ENCODE measurements at regions not wholly inside any gene's neighbourhood (a gene's known extent, or its start where the extent isn't known, plus 50 kb on each side); places are given as distances from the start of the nearest gene placed in this dataset.

GRCh38 chr17:72514321-72514861 lies 393.6 kb downstream of the SOX9 start:
- no peak for ATAC-seq
- Histone ChIP-seq H3K4me3 (no peak overlapping the region), H3K27ac (no peak overlapping the region), H3K27me3 (no peaks in the 10 kb centered on the region), H3K9me3 (no peaks in the 10 kb centered on the region), H3K36me3 (no peaks in the 10 kb centered on the region), H3K4me1 (peaks cover 5% of the 10 kb centered on the region)
- TF ChIP-seq, protein P1, sequence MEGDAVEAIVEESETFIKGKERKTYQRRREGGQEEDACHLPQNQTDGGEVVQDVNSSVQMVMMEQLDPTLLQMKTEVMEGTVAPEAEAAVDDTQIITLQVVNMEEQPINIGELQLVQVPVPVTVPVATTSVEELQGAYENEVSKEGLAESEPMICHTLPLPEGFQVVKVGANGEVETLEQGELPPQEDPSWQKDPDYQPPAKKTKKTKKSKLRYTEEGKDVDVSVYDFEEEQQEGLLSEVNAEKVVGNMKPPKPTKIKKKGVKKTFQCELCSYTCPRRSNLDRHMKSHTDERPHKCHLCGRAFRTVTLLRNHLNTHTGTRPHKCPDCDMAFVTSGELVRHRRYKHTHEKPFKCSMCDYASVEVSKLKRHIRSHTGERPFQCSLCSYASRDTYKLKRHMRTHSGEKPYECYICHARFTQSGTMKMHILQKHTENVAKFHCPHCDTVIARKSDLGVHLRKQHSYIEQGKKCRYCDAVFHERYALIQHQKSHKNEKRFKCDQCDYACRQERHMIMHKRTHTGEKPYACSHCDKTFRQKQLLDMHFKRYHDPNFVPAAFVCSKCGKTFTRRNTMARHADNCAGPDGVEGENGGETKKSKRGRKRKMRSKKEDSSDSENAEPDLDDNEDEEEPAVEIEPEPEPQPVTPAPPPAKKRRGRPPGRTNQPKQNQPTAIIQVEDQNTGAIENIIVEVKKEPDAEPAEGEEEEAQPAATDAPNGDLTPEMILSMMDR (IDR thresholded peaks at IDR 0.05): no peak
- no peak for DNase-seq
- intact Hi-C loops (cut with DNase I): no loop called here

GRCh38 chr17:72514891-72515290 lies 394.1 kb downstream of the SOX9 start:
- TF ChIP-seq, protein P1 (IDR thresholded peaks at IDR 0.05): no peak
- Histone ChIP-seq H3K4me3 (no peak overlapping the region), H3K27me3 (no peaks in the 10 kb centered on the region), H3K4me1 (peaks cover 5% of the 10 kb centered on the region), H3K36me3 (no peaks in the 10 kb centered on the region), H3K27ac (no peak overlapping the region), H3K9me3 (no peaks in the 10 kb centered on the region)
- intact Hi-C loops (cut with DNase I): no loop called here
- no peak for DNase-seq
- no peak for ATAC-seq

- ATAC-seq (peak; percentile 18), DNase-seq (no peak)
Observed at GRCh38 chr17:72515291-72516065, 394.7 kb downstream of the SOX9 start.

DNA sequence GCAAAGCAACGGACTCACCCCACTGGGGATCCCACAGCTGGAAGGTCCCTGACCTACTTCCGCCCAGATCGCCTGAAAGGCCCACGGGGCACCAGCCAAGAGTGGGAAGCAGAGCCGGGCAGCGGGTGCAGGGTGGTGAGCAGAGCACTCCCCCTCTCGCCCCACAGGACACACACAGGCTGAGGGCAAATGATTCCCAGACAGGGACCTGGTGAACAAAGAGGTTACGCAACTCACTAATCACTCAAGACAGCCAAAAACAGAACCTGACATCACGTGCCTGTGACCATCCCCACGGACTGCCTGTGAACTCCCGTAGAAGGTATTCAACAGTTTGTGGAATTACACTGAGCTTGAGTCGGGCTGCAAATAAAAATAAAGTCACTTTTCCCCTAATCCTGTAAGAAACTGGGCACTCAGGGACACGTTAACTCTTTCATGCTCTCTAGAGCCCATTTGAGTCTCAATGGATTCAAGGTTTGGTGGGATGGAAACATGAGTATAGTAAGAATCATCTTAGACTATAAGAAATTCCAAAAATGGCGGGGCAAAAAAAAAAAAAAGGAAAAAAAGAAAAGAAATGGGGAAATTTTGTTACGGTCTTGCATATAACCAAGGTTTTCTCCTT lies 396.1 kb downstream of the SOX9 start:
- Histone ChIP-seq H3K27ac (no peak overlapping the region), H3K36me3 (no peaks in the 10 kb centered on the region), H3K9me3 (no peaks in the 10 kb centered on the region), H3K4me1 (peaks cover 5% of the 10 kb centered on the region), H3K4me3 (no peak overlapping the region), H3K27me3 (no peaks in the 10 kb centered on the region)
- intact Hi-C loops (cut with DNase I): no loop called here
- ATAC-seq (no peak), DNase-seq (no peak)
- TF ChIP-seq, protein P1 (IDR thresholded peaks at IDR 0.05): no peak

More at GRCh38 chr17:72515291-72516065, 394.7 kb downstream of the SOX9 start:
- Histone ChIP-seq H3K27me3 (no peaks in the 10 kb centered on the region), H3K27ac (no peak overlapping the region), H3K4me1 (peaks cover 5% of the 10 kb centered on the region), H3K4me3 (no peak overlapping the region), H3K36me3 (no peaks in the 10 kb centered on the region), H3K9me3 (no peaks in the 10 kb centered on the region)
- TF ChIP-seq, protein P1 (IDR thresholded peaks at IDR 0.05): no peak
- intact Hi-C loops (cut with DNase I): no loop called here

- Histone ChIP-seq H3K4me1 (peaks cover 5% of the 10 kb centered on the region), H3K36me3 (no peaks in the 10 kb centered on the region), H3K27me3 (no peaks in the 10 kb centered on the region), H3K4me3 (no peak overlapping the region), H3K9me3 (no peaks in the 10 kb centered on the region), H3K27ac (no peak overlapping the region)
- DNase-seq (no peak), ATAC-seq (no peak)
- TF ChIP-seq, protein P1 (IDR thresholded peaks at IDR 0.05): no peak
- intact Hi-C loops (cut with DNase I): no loop called here
Observed at GRCh38 chr17:72517413-72518158, 396.8 kb downstream of the SOX9 start.
